Transverse colon (tissue), 3 donors: ENCODE measurements at regions not wholly inside any gene's neighbourhood (a gene's known extent, or its start where the extent isn't known, plus 50 kb on each side); places are given as distances from the start of the nearest gene placed in this dataset.

Experiments used
- POLR2A ChIP-seq: fragments of 450-650 bp; IDR thresholded peaks from one replicate; pipeline ENCODE4 v1.6.1; 2016; ENCODE audit warnings: antibody characterized with exemption, mild to moderate bottlenecking, moderate library complexity
- TF ChIP-seq, protein P1 (sequence below), 5 experiments: fragments of 200-600 bp in 3 of 5; fragments of 450-650 bp in 2 of 5; sonication (generic) in 3 of 5; IDR thresholded peaks; 1 replicate in 2 of 5; 2 replicates in 3 of 5; pipeline ENCODE4 v1.5.1; 2016 to 2017; ENCODE audit warnings: antibody characterized with exemption in 5 of 5, inconsistent platforms in 3 of 5, mild to moderate bottlenecking in 2 of 5, moderate library complexity in 1 of 5

DNA sequence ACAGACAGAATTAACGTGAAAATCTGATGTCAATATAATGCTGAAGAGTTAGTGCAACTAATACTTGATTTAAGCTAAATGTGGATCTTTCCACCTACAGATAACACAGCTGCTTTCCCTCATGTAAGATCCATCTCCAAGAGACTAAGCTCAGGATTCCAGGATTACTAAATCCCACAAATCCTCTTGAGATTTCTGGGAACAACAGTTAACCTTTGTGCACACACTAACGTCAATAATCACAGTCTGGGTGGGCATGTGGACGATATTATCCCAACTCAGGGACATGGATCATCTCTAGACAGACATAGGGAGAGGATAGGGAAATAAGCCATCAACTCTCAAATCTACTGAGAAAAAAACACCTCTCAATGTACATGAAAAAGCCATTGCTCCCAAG is 432.6 kb downstream of the SATB2 start:
- no peak for TF ChIP-seq POLR2A
- TF ChIP-seq, protein P1, sequence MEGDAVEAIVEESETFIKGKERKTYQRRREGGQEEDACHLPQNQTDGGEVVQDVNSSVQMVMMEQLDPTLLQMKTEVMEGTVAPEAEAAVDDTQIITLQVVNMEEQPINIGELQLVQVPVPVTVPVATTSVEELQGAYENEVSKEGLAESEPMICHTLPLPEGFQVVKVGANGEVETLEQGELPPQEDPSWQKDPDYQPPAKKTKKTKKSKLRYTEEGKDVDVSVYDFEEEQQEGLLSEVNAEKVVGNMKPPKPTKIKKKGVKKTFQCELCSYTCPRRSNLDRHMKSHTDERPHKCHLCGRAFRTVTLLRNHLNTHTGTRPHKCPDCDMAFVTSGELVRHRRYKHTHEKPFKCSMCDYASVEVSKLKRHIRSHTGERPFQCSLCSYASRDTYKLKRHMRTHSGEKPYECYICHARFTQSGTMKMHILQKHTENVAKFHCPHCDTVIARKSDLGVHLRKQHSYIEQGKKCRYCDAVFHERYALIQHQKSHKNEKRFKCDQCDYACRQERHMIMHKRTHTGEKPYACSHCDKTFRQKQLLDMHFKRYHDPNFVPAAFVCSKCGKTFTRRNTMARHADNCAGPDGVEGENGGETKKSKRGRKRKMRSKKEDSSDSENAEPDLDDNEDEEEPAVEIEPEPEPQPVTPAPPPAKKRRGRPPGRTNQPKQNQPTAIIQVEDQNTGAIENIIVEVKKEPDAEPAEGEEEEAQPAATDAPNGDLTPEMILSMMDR (IDR thresholded peaks at IDR 0.05): no peak
